B cell (primary cell): ENCODE measurements at regions not wholly inside any gene's neighbourhood (a gene's known extent, or its start where the extent isn't known, plus 50 kb on each side); places are given as distances from the start of the nearest gene placed in this dataset.

Experiments
- EZH2 ChIP-seq: IDR thresholded peaks from 2 replicates; pipeline ENCODE4 v1.6.1; 2012; ENCODE audit warnings: borderline replicate concordance, low read depth, mild to moderate bottlenecking, moderate library complexity, low read length; ENCODE audit not compliant: insufficient read depth, poor library complexity, severe bottlenecking
- TF ChIP-seq, protein P1 (sequence below): fragments of 200-600 bp; IDR thresholded peaks from one replicate; pipeline ENCODE4 v1.8.0; 2022; ENCODE audit warnings: antibody characterized with exemption, mild to moderate bottlenecking

DNA sequence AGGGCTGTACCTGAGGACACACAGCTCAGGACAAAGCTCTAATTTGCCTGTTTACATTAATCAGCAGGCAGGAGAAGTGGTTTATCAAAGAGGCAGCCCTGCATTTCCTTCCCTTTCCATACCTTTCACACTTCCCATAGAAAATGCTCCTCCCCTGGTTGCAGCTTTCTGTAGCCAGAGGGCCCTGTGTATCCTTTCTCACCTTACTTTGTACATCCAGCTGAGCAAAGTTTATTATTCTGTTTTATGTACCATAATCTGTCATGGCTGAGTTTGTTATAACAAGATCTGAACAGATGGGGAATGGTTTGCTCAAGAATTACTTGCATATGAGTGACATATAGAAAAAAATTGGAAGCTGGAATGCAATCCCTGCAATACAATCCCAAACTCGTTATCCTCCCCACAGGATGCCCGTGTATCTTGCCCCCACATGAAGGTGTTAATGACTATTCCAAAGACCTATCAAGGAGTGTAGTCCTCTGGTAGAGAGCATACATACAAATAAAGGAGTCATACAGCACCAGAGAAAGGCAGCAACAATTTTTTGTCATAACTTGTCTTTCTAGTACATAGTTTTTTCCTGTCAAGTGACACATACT lies 1025.8 kb upstream of the KLHL29 start:
- TF ChIP-seq, protein P1, sequence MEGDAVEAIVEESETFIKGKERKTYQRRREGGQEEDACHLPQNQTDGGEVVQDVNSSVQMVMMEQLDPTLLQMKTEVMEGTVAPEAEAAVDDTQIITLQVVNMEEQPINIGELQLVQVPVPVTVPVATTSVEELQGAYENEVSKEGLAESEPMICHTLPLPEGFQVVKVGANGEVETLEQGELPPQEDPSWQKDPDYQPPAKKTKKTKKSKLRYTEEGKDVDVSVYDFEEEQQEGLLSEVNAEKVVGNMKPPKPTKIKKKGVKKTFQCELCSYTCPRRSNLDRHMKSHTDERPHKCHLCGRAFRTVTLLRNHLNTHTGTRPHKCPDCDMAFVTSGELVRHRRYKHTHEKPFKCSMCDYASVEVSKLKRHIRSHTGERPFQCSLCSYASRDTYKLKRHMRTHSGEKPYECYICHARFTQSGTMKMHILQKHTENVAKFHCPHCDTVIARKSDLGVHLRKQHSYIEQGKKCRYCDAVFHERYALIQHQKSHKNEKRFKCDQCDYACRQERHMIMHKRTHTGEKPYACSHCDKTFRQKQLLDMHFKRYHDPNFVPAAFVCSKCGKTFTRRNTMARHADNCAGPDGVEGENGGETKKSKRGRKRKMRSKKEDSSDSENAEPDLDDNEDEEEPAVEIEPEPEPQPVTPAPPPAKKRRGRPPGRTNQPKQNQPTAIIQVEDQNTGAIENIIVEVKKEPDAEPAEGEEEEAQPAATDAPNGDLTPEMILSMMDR: no peak
- no peak for TF ChIP-seq EZH2
